ENCODE measurements at regions not wholly inside any gene's neighbourhood (a gene's known extent, or its start where the extent isn't known, plus 50 kb on each side); places are given as distances from the start of the nearest gene placed in this dataset.

DNA sequence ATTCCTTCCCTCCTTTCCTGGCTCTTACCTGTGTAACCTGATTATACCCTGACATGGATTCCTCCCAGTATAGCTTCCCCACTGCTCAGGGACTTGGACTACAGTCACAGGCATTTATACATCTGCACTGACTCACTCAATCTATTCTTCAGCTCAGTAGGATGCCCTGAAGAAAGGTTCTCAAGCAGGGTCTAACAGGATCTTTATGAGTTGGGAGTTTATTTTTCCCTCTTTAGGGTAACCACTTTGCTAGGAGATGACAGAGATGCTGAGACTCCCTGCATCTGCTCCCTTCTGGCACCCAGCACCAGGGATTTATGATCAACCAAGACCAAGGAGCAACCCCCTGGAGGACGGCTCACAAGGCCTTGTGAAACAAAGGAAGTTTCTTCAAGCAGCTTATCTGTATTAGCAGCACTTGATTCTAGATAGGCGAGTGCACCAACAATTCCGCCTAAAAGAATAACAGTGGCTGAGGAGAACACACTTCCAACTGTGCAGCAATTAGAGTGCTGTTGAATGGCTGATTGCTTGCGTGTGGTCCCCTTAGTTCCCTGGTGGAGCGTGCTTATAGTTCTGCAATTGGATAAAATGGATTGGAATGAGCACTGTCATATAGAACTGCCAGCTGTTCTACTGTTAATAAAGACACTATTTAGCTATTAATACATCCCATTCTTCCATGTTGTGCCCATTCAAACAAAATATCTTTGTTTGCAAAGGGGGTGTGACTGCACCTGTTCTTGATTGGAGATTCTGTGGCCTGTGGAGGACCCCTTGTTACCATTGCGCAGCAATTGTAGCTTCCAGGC, 482.6 kb downstream of the ZNF608 start:
- DNase-seq (ENCODE audit: low spot score) = no peak

DNA sequence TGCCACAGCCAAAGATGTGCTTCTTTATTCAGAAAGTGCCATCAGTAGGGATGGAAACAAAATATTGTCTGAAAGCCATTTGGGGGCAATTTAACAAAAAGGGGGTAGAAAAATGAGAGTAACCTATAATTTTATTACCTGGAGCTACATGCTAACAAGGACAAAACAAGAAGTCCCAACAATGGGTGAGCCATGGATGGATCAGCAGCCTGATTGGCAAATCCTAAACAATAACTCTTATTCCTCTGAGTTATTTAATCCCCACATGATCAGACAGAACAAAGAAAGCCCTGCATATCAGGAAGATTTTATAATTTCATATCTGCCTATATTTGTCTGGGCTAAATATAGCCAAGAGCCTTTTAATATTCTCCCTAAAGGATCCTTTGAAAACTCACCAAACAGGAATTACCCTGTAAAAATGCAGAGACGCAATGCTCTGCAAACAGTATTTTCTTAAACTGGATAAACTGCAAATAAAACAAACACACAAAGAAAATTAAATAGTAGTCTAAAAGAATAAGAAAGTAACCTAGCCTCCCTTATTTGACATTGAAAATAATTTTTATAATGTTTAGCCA, 483.4 kb downstream of the ZNF608 start:
- no peak for DNase-seq (ENCODE audit: low spot score)

DNA sequence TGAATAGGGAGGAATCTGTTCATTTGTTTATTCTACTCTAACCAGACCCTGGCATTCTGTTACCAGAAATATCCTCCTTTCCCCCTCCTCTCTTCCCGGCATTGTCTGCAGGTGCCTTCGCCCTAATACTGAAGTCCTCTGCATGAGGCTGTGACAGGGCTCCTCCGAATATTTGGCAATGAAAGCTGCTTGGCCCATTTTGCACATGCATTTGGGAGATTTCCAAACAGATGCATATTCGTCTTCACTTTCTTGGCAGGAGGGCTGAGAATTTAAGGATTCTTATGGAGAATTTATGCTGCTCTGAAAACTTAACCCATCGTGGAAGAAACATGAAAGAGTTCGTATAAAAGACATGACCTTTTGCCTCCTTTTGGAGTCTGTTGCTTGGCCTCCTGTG, 484.0 kb downstream of the ZNF608 start:
- no peak for DNase-seq (ENCODE audit: low spot score)

DNA sequence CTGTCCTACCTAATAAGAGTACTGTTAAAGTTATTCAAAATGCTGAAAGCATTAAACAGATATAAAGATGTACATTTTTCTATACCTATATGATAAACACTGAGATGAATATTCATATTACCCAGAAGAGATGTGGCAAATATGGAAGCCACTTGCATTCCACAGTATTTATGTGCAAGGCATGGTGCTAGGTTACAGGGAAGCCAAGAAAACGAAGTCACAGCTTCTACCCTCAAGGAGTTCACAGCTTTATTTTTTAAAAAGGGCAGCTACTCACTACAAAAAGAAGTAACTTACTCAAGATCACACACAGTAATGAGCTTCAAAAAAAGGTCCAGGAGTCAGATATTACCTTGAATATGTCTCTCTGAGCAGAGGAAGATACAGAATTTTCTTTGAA, 484.6 kb downstream of the ZNF608 start:
- DNase-seq (ENCODE audit: low spot score) = no peak

DNA sequence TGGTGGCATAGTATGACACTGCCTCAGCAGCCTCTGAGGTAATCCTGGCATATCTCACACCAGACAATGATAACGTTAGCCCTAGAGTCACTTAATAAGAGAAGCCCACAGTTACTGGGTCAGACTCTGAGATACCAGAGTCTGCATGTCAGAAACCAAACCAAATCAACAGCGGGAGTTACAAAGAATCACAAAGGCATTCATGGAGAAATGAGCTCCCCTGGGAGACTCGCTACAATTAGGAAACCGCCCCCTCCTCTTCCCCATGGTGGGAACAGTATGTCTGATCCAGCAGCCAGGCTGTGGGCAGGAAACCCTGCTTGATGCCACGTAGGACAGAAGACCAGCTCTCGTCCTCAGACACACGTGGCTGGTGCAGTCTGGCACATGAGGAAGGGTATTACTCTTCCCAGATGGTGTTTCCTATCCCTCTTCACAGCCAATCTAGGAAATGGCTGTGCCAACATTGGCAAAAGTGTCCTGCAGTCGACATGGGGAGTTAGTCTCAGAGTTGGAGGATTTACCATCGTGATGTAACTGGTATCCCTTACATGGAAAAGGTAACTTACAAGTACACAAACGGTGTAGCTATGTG, 485.4 kb downstream of the ZNF608 start:
- DNase-seq (ENCODE audit: low spot score) = no peak

DNA sequence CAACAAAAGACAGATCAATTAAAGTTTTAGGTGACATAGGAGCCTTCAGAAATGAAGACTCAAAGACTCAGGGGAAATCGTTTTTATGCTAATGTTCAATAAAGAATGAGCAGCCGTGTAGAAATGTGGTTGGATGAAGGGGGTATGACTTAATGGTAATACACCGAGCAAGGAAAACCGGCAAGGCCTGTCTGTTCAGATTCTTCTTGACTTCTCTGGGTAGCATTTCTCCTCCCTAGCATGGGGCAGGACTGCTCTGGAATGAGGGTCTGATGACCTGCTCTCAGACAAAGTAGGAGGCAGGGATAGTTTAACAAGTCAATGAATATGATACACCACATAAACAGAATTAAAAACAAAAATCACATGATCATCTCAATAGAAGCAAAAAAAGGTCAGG, 487.4 kb downstream of the ZNF608 start:
- no peak for DNase-seq (ENCODE audit: low spot score)

- DNase-seq (ENCODE audit: low spot score) = no peak
These were observed 489.4 kb downstream of the ZNF608 start for GRCh38 chr5:124257048-124257447.

GRCh38 chr5:124253203-124253810, 493.1 kb downstream of the ZNF608 start:
- no peak for DNase-seq (ENCODE audit: low spot score)

DNA sequence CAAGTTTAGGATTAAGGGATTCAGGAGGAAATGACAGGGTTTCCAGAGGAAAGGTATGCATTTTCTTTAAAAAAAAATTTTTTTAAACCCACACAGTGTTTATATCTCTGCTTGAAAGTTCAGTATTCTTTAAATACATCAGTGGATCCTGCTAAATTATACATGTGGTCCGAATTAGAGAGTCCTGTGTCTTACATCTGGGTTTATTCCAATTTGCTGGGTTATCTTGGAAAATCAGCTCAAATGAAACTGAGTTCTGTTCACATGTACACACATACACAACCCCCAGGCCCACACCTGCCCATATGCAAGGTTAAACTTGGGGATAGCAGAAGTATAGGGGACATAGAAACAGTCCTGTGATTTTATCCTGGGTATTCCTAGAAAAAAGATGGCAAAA, 493.7 kb downstream of the ZNF608 start:
- DNase-seq (ENCODE audit: low spot score) = no peak

GRCh38 chr5:124252191-124252638, 494.2 kb downstream of the ZNF608 start:
- no peak for DNase-seq (ENCODE audit: low spot score)

DNA sequence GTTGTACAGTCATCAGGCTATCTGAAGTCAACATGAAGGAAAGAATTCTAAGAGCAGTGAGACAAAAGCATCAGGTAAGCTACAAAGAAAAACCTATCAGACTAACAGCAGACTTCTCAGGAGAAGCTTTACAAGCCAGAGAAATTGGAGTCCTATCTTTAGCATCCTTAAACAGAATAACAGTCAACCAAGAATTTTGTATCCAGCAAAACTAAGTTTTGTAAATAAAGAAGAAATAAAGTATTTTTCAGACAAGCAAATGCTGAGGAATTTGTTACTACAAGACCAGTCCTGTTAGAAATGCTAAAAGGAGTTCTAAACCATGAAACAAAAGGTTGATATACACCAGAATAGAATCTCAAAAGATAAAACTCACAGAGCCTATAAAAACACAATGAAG, 501.2 kb downstream of the ZNF608 start:
- DNase-seq (ENCODE audit: low spot score) = no peak

GRCh38 chr5:124240732-124241131, 505.7 kb downstream of the ZNF608 start:
- no peak for DNase-seq (ENCODE audit: low spot score)

- no peak for DNase-seq (ENCODE audit: low spot score)
These were observed 506.9 kb downstream of the ZNF608 start for GRCh38 chr5:124239572-124239971.

- DNase-seq (ENCODE audit: low spot score) = no peak
These were observed 508.1 kb downstream of the ZNF608 start for GRCh38 chr5:124238350-124238749.

DNA sequence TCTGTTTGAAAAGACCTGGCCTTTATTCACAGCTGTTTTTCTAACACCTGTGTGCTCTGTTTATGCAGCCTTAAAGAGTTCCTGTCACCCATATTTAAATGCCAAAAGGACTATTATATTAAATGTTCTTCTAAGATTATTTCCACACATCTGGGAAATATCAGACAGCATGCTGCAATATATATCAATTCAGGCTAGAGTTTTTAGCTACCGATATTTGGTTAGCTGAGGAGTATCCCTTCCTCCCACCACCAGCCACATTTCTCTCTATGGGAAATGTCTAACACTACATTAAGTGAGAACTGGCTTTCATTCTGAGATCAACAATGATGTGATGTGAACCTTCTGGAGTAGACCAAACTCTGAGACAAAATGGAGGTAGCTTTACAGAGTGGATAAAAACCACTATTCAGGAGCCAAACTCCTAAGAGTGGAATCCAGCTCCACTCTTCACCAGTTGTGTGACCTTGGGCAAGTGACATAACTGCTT, 509.2 kb downstream of the ZNF608 start:
- no peak for DNase-seq (ENCODE audit: low spot score)

- no peak for DNase-seq (ENCODE audit: low spot score)
These were observed 509.9 kb downstream of the ZNF608 start for GRCh38 chr5:124236361-124237205.

- DNase-seq (ENCODE audit: low spot score) = no peak
These were observed 510.9 kb downstream of the ZNF608 start for GRCh38 chr5:124235576-124235975.

DNA sequence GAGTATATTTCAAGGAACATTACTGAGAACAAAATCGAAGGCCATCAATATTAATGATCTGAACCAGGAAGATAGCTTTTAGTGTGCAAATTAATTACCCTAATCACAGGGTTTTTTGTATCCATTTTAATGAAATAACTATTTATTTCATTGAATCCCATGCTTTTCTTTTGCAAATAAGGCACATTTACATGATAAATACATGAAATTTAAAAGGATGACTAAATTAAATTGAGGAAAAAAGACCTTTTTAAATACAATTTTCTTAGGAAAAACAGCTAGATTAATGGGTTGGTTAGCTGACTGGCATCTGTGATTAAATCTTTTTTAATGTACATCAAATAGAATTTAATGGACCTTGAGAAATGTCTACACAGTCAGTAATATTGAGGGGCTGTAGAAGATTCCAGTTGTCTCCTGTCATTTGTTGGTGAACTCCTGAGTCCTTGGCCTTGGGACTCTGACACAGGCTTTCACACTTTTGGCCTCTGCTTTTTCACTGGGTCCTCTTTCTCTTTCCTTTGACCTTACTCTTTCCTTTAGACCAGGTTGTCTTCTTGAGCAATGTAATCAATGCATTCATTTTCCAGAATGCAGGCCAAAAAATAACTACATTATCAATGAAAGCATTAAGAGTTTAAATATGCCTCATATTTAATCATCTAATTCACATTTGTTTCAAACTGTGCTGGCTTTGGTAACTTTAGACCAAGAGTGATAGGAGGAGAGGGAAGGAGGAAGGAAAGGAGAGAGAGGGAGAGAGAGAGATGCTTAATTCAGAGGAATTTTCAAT, 511.5 kb downstream of the ZNF608 start:
- no peak for DNase-seq (ENCODE audit: low spot score)

- DNase-seq (ENCODE audit: low spot score) = no peak
These were observed 512.2 kb downstream of the ZNF608 start for GRCh38 chr5:124234022-124234769.

- DNase-seq (ENCODE audit: low spot score) = no peak
These were observed 513.9 kb downstream of the ZNF608 start for GRCh38 chr5:124232515-124232914.

Data from germinal center (tissue), 1 donor.